ENCODE measurements at regions not wholly inside any gene's neighbourhood (a gene's known extent, or its start where the extent isn't known, plus 50 kb on each side); places are given as distances from the start of the nearest gene placed in this dataset.
"Not testable (repeated sequence)": the region's sequence is repeated elsewhere in the genome, so short reads cannot be mapped to it uniquely, and the experiment has no call there.

GRCh38 chr12:28689398-28690175 lies 459.5 kb upstream of the FAR2 start:
- no peak for DNase-seq (ENCODE audit: low spot score)

DNA sequence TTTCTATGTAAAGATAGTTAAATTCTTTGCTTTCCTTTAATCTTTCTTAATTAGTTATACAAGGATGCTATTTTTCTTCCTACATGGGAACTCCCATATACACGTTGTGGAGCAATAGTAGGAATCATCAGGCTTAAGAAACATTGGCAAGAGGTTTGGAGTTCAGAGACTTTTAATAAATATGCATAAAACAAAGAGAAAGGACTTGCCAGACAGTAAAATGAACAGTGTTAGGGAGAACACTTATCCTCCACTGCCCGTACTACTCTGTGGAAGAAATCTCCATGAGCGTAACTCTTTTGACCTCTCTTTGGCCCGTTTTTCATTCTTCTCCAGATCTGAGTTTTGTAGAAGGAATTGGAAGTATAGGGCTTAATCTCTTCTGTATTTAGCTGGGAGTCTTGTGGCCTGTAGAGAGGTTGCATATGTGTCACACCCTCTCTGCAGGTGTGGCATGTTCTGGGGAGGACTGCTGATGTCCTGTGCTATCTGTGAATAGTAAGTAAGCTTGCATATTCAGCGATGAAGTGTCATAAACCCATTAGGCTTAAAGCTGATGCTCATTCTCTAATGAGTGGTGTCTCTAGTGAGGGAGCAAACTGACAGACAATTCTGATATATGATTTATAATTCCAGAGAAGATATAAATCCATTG lies 455.4 kb upstream of the FAR2 start:
- DNase-seq (ENCODE audit: low spot score), result no peak

DNA sequence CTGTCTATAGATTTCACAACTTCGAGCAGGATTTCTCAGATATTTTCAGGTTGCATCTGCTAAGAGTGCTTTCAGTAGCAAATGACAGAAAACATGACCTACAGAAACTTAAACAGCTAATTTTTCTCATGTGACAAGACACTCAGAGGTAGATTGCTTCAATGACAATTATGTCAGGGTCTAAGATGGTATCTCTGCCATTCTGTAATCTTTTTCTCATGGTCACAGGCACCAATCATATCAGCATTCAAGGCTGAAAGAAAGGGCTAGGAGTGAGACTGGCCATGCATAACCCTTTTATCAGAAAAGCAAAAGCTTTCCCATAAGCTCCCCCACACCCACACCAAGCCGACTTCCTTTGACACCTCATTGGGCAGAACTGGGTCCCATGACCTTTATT lies 450.5 kb upstream of the FAR2 start:
- DNase-seq (ENCODE audit: low spot score), result peak; percentile 78

GRCh38 chr12:28699029-28699428 lies 450.0 kb upstream of the FAR2 start:
- no peak for DNase-seq (ENCODE audit: low spot score)

- no peak for DNase-seq (ENCODE audit: low spot score)
Measured at GRCh38 chr12:28700161-28700560, 448.9 kb upstream of the FAR2 start.

DNA sequence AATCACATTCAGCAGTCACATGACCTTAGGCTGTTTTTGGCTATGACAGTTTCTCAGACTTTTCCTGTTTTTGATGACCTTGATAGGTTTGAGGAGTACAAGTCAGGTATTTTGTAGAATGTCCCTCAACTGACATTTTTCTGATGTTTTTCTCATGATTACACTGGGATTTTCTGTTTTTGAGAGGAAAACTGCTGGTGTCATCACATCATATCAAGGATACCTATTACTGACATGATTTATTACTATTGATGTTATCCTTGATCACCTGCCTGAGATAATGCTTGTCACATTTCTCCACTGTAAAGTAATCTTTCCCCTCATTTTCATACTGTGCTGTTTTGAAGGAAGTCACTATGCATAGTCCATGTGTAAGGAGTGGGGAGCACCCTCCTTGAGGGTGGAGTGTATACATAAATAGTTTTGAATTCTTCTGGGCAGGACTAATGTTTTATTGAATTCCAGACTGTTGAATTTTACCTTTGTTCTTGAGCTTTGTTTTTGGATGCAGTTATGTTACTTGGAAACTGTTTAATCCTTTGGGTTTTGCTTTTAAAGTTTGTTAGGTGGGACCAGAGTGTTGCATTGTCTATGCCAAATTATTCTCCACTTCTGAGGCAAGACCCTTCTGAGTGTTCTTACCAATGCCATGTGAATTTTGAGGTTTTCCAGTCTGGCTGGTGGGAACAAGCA lies 444.5 kb upstream of the FAR2 start:
- DNase-seq (ENCODE audit: low spot score), result no peak

- DNase-seq (ENCODE audit: low spot score), result no peak
Measured at GRCh38 chr12:28708918-28709371, 440.1 kb upstream of the FAR2 start.

- no peak for DNase-seq (ENCODE audit: low spot score)
Measured at GRCh38 chr12:28709986-28710685, 438.9 kb upstream of the FAR2 start.

GRCh38 chr12:28710882-28711281 lies 438.2 kb upstream of the FAR2 start:
- no peak for DNase-seq (ENCODE audit: low spot score)

GRCh38 chr12:28711421-28711820 lies 437.7 kb upstream of the FAR2 start:
- DNase-seq (ENCODE audit: low spot score), result no peak

DNA sequence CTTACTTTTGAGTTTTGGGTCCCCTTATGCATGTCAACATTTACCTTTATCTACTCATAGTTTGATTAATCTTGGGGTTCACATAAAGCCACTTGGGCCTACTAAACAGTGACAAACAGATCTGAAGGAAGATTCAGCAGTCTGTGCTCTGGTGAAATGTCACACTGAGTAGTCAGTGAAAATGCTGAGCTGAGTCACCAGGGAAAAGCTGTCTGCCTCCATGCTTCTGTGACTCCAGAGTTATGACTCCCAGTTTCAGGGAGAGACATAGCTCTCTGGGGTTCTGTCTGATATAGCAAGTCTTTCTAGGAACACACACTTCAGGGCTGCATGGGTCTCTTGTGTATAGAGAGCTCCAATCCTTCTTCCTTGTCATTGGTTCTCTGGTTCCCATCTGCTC lies 406.3 kb upstream of the FAR2 start:
- DNase-seq (ENCODE audit: low spot score), result no peak

GRCh38 chr12:28746734-28747325 lies 402.2 kb upstream of the FAR2 start:
- DNase-seq (ENCODE audit: low spot score), result no peak

GRCh38 chr12:28750946-28751685 lies 398.0 kb upstream of the FAR2 start:
- no peak for DNase-seq (ENCODE audit: low spot score)

GRCh38 chr12:28755027-28755426 lies 394.1 kb upstream of the FAR2 start:
- no peak for DNase-seq (ENCODE audit: low spot score)

DNA sequence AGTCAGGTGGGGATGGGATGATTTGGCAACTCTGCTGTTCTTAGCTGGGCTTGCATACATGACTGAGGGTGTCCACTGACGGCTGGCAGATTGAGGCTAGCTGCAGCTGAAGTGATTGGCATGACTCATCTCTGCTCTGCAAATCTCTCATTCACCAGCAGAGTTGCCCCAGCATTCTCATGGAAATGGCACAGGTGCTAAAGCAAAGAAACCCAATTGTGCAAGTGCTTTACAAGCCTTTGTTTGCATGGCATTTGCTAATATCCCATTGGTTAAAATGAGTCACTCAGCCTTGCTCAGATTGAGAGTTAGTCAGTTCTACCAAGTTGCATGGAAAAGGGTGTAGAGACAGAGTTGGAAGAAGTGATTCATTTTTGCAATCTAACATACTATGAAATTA lies 389.7 kb upstream of the FAR2 start:
- no peak for DNase-seq (ENCODE audit: low spot score)

GRCh38 chr12:28760040-28760903 lies 388.8 kb upstream of the FAR2 start:
- DNase-seq (ENCODE audit: low spot score), result not testable (repeated sequence)

GRCh38 chr12:28761897-28762296 lies 387.2 kb upstream of the FAR2 start:
- DNase-seq (ENCODE audit: low spot score), result not testable (repeated sequence)

GRCh38 chr12:28766398-28766797 lies 382.7 kb upstream of the FAR2 start:
- no peak for DNase-seq (ENCODE audit: low spot score)

GRCh38 chr12:28767836-28768348 lies 381.2 kb upstream of the FAR2 start:
- DNase-seq (ENCODE audit: low spot score), result no peak

GRCh38 chr12:28770322-28770721 lies 378.8 kb upstream of the FAR2 start:
- no peak for DNase-seq (ENCODE audit: low spot score)
